SK-N-MC (cell line): ENCODE measurements at regions not wholly inside any gene's neighbourhood (a gene's known extent, or its start where the extent isn't known, plus 50 kb on each side); places are given as distances from the start of the nearest gene placed in this dataset.
A peak's percentile ranks its signal among the peaks of the same experiment; 100 is the strongest.

Experiments used
- DNase-seq: peaks from one replicate; pipeline ENCODE4 v3.0.0-alpha.2; 2011; ENCODE audit warnings: low read depth, low spot score
- H3K27ac ChIP-seq: fragments of 200-600 bp; sonication (generic); 2 replicates; pipeline ENCODE4 v1.5.1; 2016; ENCODE audit warnings: mixed run types
- H3K36me3 ChIP-seq: fragments of 200-600 bp; sonication (generic); 2 replicates; pipeline ENCODE4 v1.6.1; 2017; ENCODE audit warnings: antibody characterized with exemption, low read length, mixed read lengths; ENCODE audit not compliant: insufficient read depth
- H3K4me3 ChIP-seq: fragments of 200-600 bp; sonication (generic); 2 replicates; pipeline ENCODE4 v1.5.1; 2016
- H3K9ac ChIP-seq: fragments of 200-600 bp; sonication (generic); 2 replicates; pipeline ENCODE4 v1.8.0; 2017; ENCODE audit warnings: mixed run types, mixed read lengths; ENCODE audit not compliant: insufficient read length
- H3K9me3 ChIP-seq: fragments of 200-600 bp; sonication (generic); 2 replicates; pipeline ENCODE4 v1.6.1; 2017; ENCODE audit warnings: low read depth, mild to moderate bottlenecking, antibody characterized with exemption, low read length, moderate library complexity, mixed read lengths
- EZH2 ChIP-seq: fragments of 200-600 bp; sonication (generic); IDR thresholded peaks from one replicate; pipeline ENCODE4 v1.6.1; 2017; ENCODE audit warnings: antibody characterized with exemption
- FOXP2 ChIP-seq: optimal IDR thresholded peaks from 2 replicates; pipeline ENCODE3; 2011; ENCODE audit warnings: mild to moderate bottlenecking, moderate library complexity; ENCODE audit not compliant: insufficient read depth; ENCODE audit errors: extremely low read length, control extremely low read depth
- POLR2AphosphoS5 ChIP-seq: IDR thresholded peaks from 2 replicates; pipeline ENCODE4 v1.6.1; 2012; ENCODE audit warnings: mild to moderate bottlenecking, low read depth, low read length, borderline replicate concordance

DNA sequence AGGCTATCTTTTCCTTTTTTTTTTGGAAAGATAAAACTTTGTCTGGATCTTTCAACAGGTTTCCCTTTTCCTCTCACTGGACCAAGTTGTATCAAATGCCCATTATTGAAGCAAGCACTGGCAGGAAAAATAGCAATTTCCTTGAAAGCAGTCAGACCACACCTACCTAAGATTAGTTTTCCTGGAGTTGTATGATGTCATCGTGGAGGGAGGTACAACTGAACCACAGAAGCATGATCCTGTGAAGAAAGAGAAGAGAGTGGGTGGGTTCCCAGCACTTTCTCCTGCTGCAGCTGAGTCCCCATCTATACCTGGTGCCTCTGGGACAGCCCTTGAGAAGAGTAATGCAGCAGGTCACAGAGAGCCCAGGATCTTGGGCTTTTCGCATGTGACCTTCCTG, 63.6 kb upstream of the ERCC4 start:
- no peak for TF ChIP-seq EZH2
- TF ChIP-seq FOXP2, result no peak
- TF ChIP-seq POLR2AphosphoS5, result no peak
- peaks cover 10% of the 10 kb centered on the region; the same call in 1 of the 2 replicates for H3K9me3 ChIP-seq
- peak; percentile 66 for DNase-seq
- H3K9ac ChIP-seq, result peak overlapping the region; percentile 74
- H3K4me3 ChIP-seq, result peak overlapping the region; percentile 75
- H3K27ac ChIP-seq, result peak overlapping the region; percentile 99
- no peaks in the 10 kb centered on the region for H3K36me3 ChIP-seq

DNA sequence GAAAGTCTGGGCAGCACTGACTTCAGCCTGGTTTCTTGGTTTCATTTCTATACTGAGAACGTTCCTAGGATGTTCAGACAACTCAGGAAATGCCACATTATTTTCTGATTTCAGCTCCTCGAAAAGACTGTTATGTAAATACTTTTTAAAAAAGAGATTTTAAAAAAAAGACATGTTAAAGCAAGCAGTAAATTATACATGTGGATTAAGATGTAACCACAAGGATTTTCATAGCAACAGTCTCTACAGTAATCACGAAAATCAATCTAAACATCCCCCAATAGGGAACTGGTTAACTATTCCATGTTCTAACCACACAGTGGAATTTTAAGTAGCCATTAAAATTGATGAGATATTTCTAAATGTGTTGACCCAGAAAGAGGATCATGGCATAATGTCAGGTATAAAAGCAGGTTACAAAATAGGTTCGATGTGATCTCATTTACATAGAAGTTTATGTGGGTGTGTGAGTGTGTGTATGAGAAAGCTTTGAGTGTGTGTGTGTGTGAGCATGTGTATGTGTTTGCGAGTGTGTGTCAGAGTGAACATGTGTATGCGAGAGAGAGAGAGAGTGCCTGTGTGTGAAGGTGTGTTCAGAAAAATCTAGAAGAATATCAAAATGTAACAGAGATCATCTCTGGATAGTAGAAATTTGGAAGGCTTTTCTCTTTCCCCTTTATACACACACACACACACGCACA, 63.0 kb upstream of the ERCC4 start:
- peak; percentile 94 for DNase-seq
- H3K36me3 ChIP-seq, result no peaks in the 10 kb centered on the region
- peak overlapping the region; percentile 75 for H3K4me3 ChIP-seq
- TF ChIP-seq FOXP2, result peak; percentile 41
- no peak for TF ChIP-seq EZH2
- TF ChIP-seq POLR2AphosphoS5, result peak; percentile 46; the same call in 1 of the 2 replicates
- peak overlapping the region; percentile 99 for H3K27ac ChIP-seq
- H3K9ac ChIP-seq, result peak overlapping the region; percentile 74
- peaks cover 10% of the 10 kb centered on the region; the same call in 1 of the 2 replicates for H3K9me3 ChIP-seq

DNA sequence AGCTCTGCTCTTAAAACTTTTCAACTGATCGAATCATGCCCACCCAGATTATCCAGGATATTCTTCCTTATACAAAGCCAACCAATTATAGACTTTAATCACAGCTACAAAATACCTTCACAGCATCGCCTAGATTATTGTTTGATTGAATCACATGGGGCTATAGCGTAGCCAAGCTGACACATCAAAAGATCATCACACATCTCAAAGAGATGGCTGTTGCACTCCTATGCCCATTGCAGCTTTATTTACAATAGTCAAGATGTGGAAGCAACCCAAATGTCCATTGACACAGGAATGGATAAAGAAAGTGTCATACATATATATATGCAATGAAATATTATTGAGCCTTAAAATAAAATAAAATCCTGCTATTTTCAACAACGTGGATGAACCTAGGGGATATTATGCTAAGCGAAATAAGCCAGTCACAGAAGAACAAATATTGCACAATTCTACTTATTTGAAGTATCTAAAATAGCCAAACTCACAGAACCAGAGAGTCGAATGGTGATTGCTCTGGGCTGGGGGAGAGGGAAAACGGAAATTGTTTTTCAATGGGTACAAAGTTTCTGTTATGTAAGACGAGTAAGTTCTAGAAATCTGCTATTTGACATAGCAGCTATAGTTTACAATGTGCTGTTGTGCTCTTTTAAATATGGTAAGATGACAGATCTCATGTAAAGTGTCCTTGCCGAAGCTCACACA, 60.9 kb upstream of the ERCC4 start:
- no peak for DNase-seq
- Histone ChIP-seq H3K4me3 (no peak overlapping the region), H3K9me3 (peaks cover 10% of the 10 kb centered on the region; the same call in 1 of the 2 replicates), H3K27ac (no peak overlapping the region), H3K9ac (no peak overlapping the region), H3K36me3 (no peaks in the 10 kb centered on the region)
- TF ChIP-seq EZH2, result no peak
- TF ChIP-seq POLR2AphosphoS5, result no peak
- no peak for TF ChIP-seq FOXP2

DNA sequence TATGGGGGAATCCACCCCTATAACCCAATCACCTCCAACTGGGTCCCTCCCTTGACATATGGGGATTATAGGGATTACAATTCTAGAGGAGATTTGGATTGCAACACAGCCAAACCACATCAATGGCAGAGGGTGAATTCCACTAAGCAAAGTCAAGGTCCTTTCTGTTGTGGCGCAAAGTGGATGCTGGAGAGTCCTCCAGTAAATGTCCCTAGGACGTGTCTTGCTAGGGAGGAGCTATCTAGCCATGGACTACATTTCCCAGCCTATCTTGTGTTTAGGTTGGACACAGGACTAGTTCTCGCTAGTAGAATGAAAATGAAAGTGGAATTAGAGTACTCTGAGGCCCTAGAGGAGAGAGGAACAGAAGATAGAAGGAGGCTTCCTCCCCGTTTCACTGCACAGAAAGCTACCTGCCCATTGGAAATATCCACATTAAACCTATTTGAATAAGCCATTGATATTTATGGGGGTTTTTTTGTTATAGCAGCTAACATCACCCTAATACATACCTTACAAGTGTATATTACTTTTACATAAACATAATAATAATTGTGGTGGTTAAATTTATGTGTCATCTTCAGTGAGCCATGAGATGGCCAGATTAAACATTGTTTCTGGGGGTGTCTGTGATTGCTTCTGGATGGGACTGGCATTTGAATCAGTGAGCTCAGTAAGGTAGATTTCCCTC, 56.7 kb upstream of the ERCC4 start:
- no peaks in the 10 kb centered on the region for H3K36me3 ChIP-seq
- H3K4me3 ChIP-seq, result no peak overlapping the region
- H3K27ac ChIP-seq, result no peak overlapping the region
- no peak for TF ChIP-seq EZH2
- no peak for TF ChIP-seq FOXP2
- TF ChIP-seq POLR2AphosphoS5, result no peak
- peaks cover 10% of the 10 kb centered on the region; the same call in 1 of the 2 replicates for H3K9me3 ChIP-seq
- no peak overlapping the region for H3K9ac ChIP-seq
- no peak for DNase-seq

DNA sequence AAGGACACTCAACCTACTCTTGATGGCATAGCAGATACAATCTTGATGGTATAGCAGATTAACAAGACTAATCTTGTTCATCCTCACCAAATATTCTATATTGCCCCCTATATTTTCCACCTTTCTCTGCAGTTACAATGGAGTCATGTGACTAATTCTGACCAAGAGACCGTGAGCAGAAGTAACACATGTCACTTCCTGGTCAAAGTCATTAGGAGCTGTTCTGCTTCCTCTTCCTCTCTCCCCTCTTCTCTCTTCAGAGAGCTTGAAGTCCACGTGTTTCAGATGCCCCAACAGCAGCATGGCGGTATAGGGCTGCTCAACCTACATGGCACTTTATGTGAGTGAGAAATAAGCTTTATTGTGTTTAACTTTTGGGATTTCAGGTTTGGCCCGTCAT, 55.3 kb upstream of the ERCC4 start:
- Histone ChIP-seq H3K4me3 (no peak overlapping the region), H3K36me3 (no peaks in the 10 kb centered on the region), H3K27ac (no peak overlapping the region), H3K9ac (no peak overlapping the region), H3K9me3 (peaks cover 2% of the 10 kb centered on the region; the same call in 1 of the 2 replicates)
- TF ChIP-seq FOXP2, result no peak
- TF ChIP-seq POLR2AphosphoS5, result no peak
- TF ChIP-seq EZH2, result no peak
- no peak for DNase-seq

DNA sequence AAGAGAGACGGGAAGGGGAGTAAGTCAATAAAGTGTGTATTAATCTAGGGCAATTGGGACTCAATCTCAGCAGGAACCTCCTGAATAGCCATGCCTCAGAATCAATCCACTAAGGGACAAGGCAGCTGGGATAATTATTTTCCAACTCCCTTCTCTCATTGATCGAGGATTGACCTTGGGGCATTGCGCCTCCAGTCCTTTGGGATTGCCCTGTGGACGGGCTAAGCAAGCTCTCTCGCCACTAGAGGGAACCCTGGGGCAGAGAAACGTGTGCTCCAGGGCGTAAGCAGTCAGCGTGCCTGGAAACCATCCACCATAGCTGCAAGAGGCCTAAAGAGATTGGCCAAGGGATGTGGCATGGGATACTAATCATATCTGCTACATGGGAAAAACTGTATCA, 53.9 kb upstream of the ERCC4 start:
- no peak for DNase-seq
- TF ChIP-seq FOXP2 (no peak), EZH2 (no peak), POLR2AphosphoS5 (no peak)
- H3K27ac ChIP-seq, result no peak overlapping the region
- H3K9ac ChIP-seq, result no peak overlapping the region
- no peaks in the 10 kb centered on the region for H3K36me3 ChIP-seq
- H3K4me3 ChIP-seq, result no peak overlapping the region
- no peaks in the 10 kb centered on the region for H3K9me3 ChIP-seq
